HG03571 (cell line): ENCODE measurements at regions not wholly inside any gene's neighbourhood (a gene's known extent, or its start where the extent isn't known, plus 50 kb on each side); places are given as distances from the start of the nearest gene placed in this dataset.

Source experiments
- ATAC-seq: cut with Tn5 transposase; IDR thresholded peaks from one replicate; pipeline ENCODE4 v1.9.1; 2021; ENCODE audit not compliant: unreplicated experiment

DNA sequence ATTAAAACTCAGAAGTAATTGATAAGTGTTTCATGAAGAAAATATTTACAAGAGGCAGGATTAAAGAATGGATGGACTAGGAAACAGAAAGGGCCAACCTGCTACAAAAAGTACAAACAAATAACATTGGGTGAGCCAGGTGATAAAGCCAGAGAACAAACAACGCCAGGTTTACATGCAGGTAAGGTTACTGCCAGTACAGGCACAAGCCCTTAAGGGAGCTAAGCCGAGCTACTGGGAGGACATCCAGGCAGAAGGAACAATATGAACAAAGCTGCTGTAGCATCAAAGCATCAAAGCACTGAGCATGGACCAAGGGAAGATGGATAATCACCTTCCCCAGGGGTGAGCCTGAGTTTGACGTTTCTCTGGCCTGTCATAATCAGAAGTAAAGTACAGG lies 380.7 kb downstream of the SEC16B start:
- ATAC-seq: no peak

- no peak for ATAC-seq
Observed at GRCh38 chr1:177586429-177586828, 383.4 kb downstream of the SEC16B start.

DNA sequence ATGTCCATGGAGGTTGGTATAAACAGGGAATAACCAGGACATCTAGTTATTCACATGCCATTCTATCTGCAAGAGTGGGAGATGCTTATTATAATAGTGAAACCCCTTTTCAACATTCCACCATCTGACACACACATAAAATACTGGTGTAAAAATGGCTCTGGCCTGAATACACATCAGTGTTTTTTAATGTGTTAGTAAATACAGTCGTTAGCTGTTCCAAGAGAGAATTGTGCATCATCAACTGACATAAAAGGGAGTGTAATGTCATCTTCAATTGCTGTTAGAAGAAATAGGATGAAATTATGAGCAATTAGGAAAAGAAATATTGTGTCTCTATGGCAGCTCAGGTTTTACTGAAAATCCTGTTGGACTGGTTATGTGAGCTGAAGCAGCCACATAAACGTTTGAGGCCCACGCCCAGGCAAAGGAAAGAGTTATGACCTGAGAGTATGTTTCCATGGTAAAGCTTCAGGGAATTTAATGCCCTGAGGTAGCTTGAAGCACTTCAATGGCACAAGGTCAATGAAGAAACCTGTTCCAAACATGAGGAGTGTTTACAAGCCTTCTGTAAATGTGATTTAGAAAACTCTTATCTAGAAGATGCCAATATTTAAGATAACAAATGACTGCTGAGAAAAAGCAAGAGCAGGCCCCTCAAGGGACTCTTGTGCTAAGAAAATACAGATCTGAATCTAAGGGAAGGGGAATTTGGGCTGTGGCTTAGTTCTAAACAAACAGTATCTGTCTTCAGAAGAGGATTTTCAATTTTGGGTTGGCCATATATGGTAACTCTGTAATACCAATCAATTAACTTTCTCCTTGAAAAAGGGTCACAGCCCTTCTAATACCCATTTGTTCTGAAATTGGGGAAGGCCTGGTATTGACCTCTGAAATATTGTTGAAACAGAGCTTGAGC lies 384.3 kb downstream of the SEC16B start:
- ATAC-seq: no peak

DNA sequence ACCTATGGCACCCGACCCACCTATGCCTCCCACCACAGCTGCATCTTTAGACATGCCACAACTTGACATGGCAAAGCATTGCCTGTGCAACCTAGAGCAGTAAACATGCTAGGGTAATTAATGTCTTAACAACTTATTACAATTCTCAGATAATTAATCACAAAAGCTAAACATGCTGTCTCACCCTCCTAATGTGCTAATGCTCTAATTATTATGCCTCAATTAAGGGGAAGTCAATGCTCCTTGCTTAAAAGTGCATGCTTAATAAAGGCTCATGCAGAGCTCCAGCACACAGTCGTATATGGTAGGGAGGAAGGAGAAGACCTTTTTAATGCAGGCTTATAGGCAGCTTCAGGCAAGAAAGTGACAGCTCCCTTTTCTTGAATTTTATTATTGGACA lies 396.0 kb downstream of the SEC16B start:
- ATAC-seq: no peak

DNA sequence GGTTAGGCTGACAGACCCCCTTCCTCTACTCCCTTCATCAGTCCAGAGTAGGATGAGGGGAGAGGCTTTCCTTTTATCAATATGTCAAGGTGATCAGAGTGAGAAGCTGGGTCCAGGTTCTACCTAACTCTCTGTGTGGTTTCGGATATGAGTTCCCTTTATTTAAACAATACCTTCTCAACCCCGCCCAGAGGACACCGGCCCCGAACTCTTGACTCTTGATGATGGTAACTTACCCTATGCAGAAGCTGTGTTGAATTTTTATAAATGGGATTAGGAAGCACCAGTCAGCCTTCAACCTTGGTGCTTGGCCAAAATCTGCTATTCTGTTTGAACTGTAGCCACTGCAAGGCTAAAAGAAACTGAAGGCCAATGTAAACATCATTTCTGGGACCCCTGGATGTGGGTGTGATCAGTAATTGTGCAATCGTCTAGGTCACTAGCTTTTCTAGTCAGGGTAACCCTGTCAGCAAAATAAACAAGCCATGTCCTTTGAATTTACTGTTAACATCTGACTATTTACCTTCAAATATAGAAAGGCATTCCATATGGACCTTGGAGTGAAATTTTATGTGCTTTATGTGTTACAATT lies 398.3 kb downstream of the SEC16B start:
- no peak for ATAC-seq

DNA sequence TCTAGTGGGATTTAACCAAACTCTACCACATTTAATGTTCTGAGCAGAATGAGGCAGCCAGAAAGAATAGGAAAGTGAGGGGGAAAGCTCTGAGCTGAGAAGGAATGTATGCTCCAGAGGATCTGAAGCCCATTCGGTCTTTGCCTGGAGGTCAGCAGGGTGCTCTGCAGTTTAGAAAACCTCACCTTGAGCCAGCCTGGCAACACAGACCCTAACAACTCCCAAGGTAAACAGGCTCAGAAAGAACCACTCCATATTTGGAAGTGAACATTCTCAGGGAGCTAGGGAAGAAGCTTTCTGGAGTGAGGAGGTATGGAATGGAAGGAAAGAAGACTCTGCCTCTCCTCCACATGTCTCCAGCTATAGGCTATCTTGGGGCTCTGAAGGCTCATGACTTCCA lies 398.8 kb downstream of the SEC16B start:
- no peak for ATAC-seq

DNA sequence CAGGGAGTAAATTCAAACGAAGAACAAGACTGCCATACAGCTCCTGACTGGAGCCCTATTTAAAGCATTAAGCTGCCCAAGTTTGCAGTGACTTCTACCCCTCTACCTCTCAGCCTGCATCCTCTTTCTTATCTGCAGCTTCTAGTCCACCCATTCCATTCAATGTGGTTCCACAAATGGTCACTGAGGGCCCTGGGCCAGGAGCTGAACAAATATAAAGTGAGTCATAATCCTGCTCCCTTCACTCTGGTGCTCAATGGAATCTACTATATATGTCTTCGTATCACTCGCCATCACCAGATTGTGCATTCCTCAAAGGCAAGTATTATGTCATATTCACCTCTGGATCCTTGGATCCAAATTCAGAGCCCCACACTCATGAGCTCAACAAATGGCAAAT lies 398.7 kb downstream of the BRINP2 start:
- no peak for ATAC-seq

GRCh38 chr1:177568622-177569021 lies 397.9 kb downstream of the BRINP2 start:
- ATAC-seq: no peak

DNA sequence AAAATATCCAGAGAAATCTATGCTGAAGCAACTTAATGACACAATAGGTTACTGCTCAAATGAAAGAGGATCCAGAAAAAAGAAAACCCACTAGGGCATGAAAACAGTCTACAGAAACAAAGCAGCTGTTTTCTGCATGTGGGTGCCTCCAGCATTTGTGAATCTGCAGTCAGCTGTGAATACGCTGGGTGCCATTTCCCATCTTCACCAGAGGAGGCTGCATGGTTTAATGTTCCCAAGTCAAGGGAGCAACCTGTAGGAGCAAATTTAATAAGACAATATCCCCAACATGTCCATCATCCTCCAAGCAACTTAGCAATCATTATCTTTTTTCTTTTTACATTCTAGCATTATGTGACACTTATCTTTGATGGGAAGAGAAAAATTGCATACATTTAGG lies 396.6 kb downstream of the BRINP2 start:
- no peak for ATAC-seq

DNA sequence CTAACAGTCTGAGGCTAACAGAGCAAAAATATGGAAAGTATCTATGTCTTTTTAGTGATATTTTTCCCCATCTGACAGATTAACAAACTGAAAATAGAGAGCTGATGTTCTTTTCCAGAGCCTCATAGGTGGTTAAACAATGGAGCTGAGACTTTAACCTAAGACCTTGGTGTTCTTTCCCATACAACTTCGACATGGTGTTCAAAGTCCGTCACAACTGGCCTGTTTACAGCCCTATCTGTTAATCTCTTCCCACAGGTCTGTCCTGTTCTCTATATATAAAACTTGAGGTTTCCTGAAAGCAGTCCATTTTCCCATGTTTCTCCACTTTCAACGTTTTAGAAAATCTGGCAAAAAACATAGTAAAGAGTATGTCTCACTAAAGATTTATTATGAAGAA lies 395.7 kb downstream of the BRINP2 start:
- ATAC-seq: no peak

GRCh38 chr1:177561436-177561835 lies 390.7 kb downstream of the BRINP2 start:
- peak; percentile 57 for ATAC-seq

DNA sequence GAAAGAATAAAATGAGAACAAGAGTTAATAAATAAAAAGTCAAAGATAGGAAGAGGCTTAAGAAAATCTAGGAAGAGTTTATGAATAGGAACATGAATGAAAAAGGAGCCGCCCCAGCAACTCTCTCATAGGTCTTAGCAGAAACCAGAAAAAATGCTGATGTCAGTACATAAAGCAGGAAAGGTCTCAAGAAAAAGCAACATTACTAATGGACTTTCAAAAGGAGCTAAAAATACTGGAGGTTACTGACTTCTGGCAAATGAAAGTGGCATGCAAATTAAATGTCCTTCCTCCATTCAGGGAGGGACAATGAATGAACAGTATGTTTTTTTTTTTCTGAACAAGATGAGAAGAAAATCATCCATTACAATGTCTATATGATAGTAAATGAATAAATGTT lies 387.6 kb downstream of the BRINP2 start:
- ATAC-seq: no peak

GRCh38 chr1:177556163-177556562 lies 385.4 kb downstream of the BRINP2 start:
- ATAC-seq: no peak

GRCh38 chr1:177547200-177547599 lies 376.4 kb downstream of the BRINP2 start:
- no peak for ATAC-seq

DNA sequence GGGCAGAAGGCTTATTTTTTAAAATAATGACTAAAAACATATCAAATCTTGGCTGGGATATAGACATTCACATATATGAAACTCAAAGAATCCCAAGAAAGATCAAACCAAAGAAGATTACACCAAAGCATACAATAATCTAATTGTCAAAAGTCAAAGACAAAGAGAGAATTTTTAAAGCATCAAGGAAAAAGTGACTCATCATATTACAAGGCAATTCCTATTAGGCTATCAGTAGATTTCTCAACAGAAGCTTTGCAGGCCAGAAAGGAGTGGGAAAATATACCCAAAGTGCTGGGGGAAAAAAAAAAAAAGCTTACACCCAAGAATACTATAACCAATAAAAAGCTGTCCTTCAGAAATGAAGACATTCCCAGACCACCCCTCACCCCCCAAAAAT lies 375.6 kb downstream of the BRINP2 start:
- no peak for ATAC-seq

- ATAC-seq: no peak
Observed at GRCh38 chr1:177526201-177526600, 355.4 kb downstream of the BRINP2 start.

GRCh38 chr1:177525176-177525575 lies 354.4 kb downstream of the BRINP2 start:
- ATAC-seq: no peak

DNA sequence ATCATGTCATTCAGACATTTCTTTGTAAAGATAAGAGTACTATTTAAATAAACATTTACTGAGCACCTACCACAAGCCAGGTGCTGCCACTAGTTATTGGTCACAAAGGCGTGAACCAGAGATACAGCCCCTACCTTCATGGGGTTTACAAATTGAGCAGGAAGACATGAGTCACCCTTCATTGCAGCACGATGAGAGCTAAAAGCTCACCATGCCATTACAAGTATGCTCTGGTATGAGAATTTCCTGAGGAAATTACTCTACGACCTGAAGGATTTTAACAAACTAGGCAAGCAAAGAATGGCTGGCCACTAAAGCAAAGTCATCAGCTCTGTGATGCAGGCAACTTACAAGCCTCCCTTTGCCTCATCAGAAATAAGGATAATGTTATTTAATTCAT lies 346.8 kb downstream of the BRINP2 start:
- no peak for ATAC-seq

GRCh38 chr1:177514207-177514606 lies 343.4 kb downstream of the BRINP2 start:
- ATAC-seq: no peak

DNA sequence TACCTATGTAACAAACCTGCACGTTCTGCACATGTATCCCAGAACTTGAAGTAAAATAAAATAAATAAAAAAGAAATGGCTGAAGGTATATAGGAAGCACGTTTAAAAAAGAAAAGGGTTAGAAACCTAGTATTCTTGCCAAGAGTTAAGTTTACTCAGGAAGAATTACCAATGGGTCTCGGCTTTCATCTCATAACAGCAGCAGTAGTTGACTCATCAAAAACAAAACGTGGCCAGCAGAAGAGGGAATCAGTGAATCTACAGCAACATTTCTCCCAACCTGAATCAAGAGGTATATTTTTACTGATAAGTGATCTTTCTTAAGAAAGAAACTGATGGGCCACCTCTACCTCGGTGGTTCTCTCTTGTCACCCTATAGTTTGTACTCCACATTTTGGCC lies 340.3 kb downstream of the BRINP2 start:
- ATAC-seq: no peak

DNA sequence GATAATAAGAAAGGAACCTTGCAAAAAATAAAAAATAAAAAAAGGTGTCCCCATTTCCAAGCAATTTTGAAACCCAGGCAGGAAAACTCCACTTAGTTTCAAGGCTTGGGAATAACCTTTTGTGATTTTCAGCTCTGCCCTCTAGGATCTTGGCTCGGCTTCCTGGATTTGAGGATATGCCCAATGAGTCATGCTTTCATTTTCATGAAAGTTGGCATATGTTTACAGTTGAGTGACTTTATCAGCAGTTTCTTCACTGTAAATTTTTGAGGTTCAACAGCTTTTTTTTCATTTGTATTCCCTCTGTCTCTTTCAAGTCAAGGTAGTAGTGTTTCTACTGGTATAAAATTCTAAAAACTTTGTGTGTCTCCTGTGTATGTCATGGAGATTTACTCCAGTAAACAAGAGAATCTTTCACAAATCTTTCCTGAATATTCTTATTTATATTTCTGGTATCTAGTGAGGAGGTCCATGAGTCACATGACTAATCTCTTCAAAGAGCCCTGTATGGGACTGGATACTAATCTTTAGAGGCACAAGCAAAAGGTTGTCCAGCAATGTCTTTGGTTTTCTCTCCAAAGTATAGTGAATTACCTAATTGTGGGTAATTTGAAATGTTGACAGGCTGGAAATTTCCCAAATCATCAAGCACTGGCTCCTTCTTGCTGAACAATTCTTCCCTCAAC lies 335.3 kb downstream of the BRINP2 start:
- ATAC-seq: no peak

DNA sequence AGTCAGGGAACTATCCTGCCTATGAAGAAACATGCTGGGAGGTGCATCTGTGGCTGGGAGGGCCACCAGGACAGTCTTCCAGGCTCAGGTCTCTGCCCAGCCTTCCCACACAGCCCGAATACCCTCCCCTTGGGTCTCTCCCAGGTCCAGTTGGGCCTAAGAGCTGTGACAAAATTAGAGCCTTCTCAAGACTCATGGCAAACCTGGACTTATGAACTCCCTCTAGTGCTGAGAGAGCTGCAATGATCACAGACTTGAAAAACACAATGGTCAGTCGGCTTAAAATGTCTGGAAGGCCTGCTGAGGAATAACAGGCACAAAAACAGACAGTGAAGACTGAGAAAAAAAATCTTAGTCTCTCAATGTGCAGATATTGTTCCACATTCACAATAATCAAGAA lies 325.1 kb downstream of the BRINP2 start:
- no peak for ATAC-seq
